Dendritic cell treated with granulocyte-macrophage colony-stimulating factor and Interleukin-4, amounts not matched to agents 40 ng/mL and 50 ng/mL, for 4 days (primary cell): ENCODE measurements at regions not wholly inside any gene's neighbourhood (a gene's known extent, or its start where the extent isn't known, plus 50 kb on each side); places are given as distances from the start of the nearest gene placed in this dataset.

Source experiments
- H3K27ac Mint-ChIP-seq: one replicate; pipeline ENCODE4 v1.8.0; 2022; ENCODE audit warnings: mild to moderate bottlenecking, mixed read lengths
- H3K27me3 Mint-ChIP-seq: one replicate; pipeline ENCODE4 v1.8.0; 2022; ENCODE audit warnings: mild to moderate bottlenecking, mixed read lengths
- H3K36me3 Mint-ChIP-seq: one replicate; pipeline ENCODE4 v1.8.0; 2022; ENCODE audit warnings: low read depth, mixed read lengths
- H3K4me1 Mint-ChIP-seq: one replicate; pipeline ENCODE4 v1.8.0; 2022; ENCODE audit warnings: low read depth, mixed read lengths
- H3K4me3 Mint-ChIP-seq: one replicate; pipeline ENCODE4 v1.8.0; 2022; ENCODE audit warnings: mild to moderate bottlenecking, moderate library complexity, mixed read lengths
- H3K9me3 Mint-ChIP-seq: one replicate; pipeline ENCODE4 v1.8.0; 2022; ENCODE audit warnings: mixed read lengths
- intact Hi-C: fragments of 100-400 bp; cut with micrococcal nuclease; formaldehyde crosslinking; loops from one replicate; pipeline ENCODE4 v1.15.0; 2022

DNA sequence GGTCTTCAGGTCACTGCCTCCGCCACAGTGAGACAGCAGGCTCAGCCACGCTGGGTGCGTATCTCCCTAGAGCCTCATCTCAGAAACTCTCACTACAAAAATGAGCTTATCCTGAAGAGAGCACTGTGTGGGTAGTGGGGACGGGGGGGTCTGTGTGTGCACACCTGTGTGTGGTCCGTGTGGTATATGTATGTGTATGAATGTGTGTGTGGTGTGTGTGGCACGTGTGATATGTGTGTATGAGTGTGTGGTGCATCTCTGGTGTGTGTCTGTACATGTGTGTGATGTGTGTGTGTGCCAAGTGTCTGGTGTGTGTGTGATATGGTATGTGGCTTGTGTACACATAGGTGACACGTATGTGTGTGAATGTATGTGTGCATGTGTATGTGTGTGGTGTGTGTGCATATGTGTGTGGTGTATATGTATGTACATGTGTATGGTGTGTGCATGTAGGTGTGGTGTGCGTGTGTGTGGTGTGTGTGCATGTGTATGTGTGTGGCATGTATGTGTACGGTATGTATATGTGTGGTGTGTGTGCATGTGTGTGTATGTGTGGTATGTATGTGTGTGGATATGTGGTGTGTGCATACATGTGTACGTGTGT, 332.2 kb downstream of the EIPR1 start:
- no peak overlapping the region for H3K27ac Mint-ChIP-seq
- intact Hi-C loops, result no loop called here
- no peaks in the 10 kb centered on the region for H3K36me3 Mint-ChIP-seq
- H3K4me3 Mint-ChIP-seq, result no peak overlapping the region
- no peaks in the 10 kb centered on the region for H3K4me1 Mint-ChIP-seq
- H3K27me3 Mint-ChIP-seq, result no peaks in the 10 kb centered on the region
- no peaks in the 10 kb centered on the region for H3K9me3 Mint-ChIP-seq

DNA sequence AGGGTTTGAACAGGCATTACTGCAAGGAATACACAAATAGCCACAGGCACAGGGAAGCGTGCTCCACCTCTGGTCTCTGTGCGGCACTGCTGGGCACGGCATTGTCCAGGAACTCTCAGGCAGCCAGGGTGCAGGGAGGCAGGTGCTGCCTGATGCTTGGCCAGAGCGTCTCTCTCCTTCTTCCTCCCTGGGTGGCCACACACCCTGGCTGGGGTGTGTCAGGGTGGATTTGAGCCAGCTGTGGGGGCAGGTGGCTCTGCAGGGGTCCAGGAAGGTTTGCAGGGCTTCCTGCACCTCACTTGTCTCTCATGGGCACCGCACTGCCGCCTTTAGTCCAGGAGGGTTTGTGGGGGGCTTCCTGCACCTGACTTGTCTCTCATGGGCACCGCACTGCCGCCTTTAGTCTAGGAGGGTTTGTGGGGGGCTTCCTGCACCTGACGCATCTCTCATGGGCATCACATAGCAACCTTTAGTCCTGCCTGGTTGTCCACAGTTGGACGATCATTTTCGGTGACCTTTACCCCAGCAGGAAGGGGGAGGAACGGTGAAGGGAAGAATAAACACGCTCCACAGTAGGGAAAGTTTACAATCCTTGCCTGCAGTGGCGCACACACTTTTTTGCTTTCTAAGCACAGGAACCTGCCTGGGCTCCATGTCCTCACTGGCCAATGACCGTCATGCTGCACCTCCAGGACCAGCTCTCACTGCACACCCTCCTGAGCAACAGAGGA, 332.9 kb downstream of the EIPR1 start:
- Mint-ChIP-seq H3K27me3 (no peaks in the 10 kb centered on the region), H3K9me3 (no peaks in the 10 kb centered on the region), H3K36me3 (no peaks in the 10 kb centered on the region), H3K27ac (no peak overlapping the region), H3K4me1 (no peaks in the 10 kb centered on the region), H3K4me3 (no peak overlapping the region)
- intact Hi-C loops, result no loop called here

DNA sequence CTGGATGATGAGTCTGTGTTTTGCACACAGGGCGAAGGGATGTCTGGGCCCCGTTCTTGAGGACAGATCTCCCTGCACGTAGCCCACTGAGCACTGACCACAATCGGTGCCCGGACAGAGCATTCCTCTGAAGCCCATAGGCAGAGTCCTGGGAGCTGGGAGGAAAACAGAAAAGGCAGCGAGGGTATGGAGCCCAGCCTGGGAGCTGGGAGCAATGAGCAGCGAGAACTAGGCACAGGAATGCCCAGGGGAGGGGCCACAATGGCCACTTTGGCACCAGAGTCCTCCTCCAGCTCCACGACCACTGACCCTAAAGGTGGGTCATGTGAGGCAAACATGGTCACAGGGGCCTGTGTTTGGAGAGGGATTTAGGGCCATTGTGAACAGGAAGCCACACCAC, 333.9 kb downstream of the EIPR1 start:
- no peaks in the 10 kb centered on the region for H3K4me1 Mint-ChIP-seq
- no peaks in the 10 kb centered on the region for H3K27me3 Mint-ChIP-seq
- peaks cover 2% of the 10 kb centered on the region for H3K9me3 Mint-ChIP-seq
- H3K36me3 Mint-ChIP-seq, result no peaks in the 10 kb centered on the region
- no peak overlapping the region for H3K4me3 Mint-ChIP-seq
- no peak overlapping the region for H3K27ac Mint-ChIP-seq
- intact Hi-C loops, result no loop called here

GRCh38 chr2:3042601-3043585, 334.7 kb downstream of the EIPR1 start:
- Mint-ChIP-seq H3K4me3 (no peak overlapping the region), H3K27ac (no peak overlapping the region), H3K27me3 (no peaks in the 10 kb centered on the region), H3K36me3 (no peaks in the 10 kb centered on the region), H3K9me3 (peaks cover 8% of the 10 kb centered on the region), H3K4me1 (no peaks in the 10 kb centered on the region)
- intact Hi-C loops, result no loop called here

DNA sequence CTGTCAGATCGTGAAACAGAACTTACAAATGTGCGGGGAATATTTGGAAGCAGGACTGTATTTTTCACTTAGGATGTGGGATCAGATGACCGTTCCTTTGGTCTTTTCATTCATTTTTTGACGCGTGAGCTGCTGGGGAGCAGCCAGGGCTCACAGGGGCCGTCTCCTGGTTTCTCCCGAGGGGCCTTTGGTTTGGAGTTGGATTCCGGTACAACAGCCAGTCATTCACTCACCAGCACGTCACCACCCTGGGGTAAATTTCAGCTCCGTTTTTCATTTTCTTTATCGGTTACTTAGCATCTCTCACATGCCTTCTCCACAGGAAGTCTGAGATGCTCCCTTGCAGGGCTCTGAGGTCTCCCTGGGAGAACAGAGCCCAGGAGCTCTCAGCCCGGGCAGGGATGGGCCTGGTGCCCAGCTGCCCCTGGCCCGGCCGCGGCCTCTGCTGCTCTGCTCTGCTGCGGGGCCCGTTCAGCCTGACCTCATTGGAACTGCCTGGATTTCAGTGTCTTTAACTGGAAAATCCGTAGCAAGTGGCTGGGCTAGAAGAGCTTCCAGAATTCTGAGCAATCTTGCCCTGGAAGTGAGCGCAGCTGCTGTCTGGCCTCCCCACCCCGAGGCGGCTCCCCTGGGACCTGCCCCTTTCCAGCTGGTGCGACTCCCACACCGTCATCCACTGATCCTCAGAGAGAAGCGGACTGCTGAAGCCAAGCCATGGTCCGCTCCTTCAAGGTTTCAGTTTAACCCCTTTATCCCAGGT, 335.6 kb downstream of the EIPR1 start:
- intact Hi-C loops, result no loop called here
- H3K27ac Mint-ChIP-seq, result no peak overlapping the region
- H3K27me3 Mint-ChIP-seq, result no peaks in the 10 kb centered on the region
- peaks cover 8% of the 10 kb centered on the region for H3K9me3 Mint-ChIP-seq
- H3K4me3 Mint-ChIP-seq, result no peak overlapping the region
- no peaks in the 10 kb centered on the region for H3K4me1 Mint-ChIP-seq
- H3K36me3 Mint-ChIP-seq, result no peaks in the 10 kb centered on the region

DNA sequence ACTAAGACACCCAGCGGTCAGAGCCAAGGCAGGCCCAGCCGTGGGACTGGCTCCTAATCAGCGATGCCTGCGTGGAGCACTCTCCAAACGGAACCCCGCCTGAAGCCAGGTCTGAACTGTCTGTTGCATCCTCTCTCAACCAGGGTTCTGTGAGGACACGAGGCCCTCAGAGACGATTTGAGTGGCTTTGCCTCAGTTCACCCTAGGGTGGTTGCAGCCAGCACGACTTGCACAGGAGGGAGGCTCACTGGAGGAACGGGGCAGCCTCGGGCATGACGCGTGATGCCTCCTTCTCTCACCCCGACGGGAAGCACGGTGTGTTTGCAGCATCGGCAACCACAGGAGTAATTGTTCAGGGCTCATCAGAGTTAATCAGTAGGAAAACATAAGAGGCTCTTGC, 336.4 kb downstream of the EIPR1 start:
- intact Hi-C loops, result no loop called here
- Mint-ChIP-seq H3K36me3 (no peaks in the 10 kb centered on the region), H3K27ac (no peak overlapping the region), H3K4me1 (no peaks in the 10 kb centered on the region), H3K4me3 (no peak overlapping the region), H3K27me3 (no peaks in the 10 kb centered on the region), H3K9me3 (peaks cover 8% of the 10 kb centered on the region)

DNA sequence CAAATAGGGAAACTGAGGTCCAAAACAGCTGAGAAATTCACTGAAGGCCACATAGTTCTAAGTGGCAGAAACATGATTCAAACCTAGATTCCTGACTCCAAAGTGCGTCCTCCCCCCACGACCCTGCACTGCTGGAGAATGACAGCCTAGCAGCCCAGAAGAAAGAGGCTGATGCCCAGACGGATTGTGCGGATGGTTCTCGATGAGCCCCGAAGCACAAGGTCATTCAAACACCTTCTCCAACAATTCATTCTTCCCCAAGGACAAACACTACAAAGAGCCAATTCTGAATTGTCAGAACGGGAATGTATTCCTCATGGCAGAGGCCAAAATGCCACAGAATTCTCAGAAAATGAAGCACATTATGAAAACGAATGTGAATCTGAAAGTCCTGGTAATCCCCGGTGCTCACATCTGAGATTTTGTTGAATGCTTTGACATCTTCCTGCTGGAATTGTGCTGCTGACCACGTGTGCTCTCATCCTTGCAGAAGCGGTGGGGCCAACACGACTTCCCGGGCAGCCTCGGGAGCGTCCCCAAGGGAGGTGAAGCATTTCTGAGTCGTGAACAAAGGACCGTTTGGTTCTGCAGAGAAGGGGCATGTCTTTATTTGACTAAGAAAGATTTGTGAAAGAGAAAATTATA, 337.0 kb downstream of the EIPR1 start:
- Mint-ChIP-seq H3K36me3 (no peaks in the 10 kb centered on the region), H3K27me3 (no peaks in the 10 kb centered on the region), H3K4me3 (no peak overlapping the region), H3K9me3 (peaks cover 8% of the 10 kb centered on the region), H3K27ac (no peak overlapping the region), H3K4me1 (no peaks in the 10 kb centered on the region)
- intact Hi-C loops, result no loop called here

- Mint-ChIP-seq H3K4me3 (no peak overlapping the region), H3K9me3 (peaks cover 8% of the 10 kb centered on the region), H3K27ac (no peak overlapping the region), H3K4me1 (no peaks in the 10 kb centered on the region), H3K27me3 (no peaks in the 10 kb centered on the region), H3K36me3 (no peaks in the 10 kb centered on the region)
- intact Hi-C loops, result no loop called here
Observed at GRCh38 chr2:3040066-3040428, 337.6 kb downstream of the EIPR1 start.

- Mint-ChIP-seq H3K9me3 (peaks cover 8% of the 10 kb centered on the region), H3K36me3 (no peaks in the 10 kb centered on the region), H3K4me3 (no peak overlapping the region), H3K27me3 (no peaks in the 10 kb centered on the region), H3K27ac (no peak overlapping the region), H3K4me1 (no peaks in the 10 kb centered on the region)
- intact Hi-C loops, result no loop called here
Observed at GRCh38 chr2:3039188-3040065, 338.2 kb downstream of the EIPR1 start.

DNA sequence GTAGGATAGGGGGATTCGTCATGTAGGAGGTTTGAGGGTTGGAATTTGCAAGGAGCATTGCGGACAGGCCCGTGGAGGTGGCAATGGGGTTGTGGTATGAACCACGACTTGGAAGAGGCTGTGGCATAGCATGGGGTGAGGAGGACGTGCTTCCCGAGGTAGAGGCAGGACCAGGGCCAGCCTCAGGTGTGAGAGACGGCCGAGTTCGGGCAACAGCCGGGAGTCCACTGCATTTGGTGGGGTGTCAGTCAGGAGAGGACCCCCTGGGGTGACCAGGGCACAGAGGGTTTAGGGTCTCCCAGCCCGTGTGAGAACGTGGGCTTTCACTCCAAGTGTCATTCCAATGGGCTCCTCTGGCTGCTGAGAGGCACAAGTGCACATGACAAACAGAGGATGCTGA, 339.0 kb downstream of the EIPR1 start:
- Mint-ChIP-seq H3K9me3 (peaks cover 8% of the 10 kb centered on the region), H3K36me3 (no peaks in the 10 kb centered on the region), H3K27ac (no peak overlapping the region), H3K4me1 (no peaks in the 10 kb centered on the region), H3K27me3 (no peaks in the 10 kb centered on the region), H3K4me3 (no peak overlapping the region)
- intact Hi-C loops, result no loop called here

GRCh38 chr2:3037196-3038194, 340.1 kb downstream of the EIPR1 start:
- no peaks in the 10 kb centered on the region for H3K4me1 Mint-ChIP-seq
- H3K4me3 Mint-ChIP-seq, result no peak overlapping the region
- H3K27me3 Mint-ChIP-seq, result no peaks in the 10 kb centered on the region
- intact Hi-C loops, result no loop called here
- H3K9me3 Mint-ChIP-seq, result peaks cover 8% of the 10 kb centered on the region
- no peak overlapping the region for H3K27ac Mint-ChIP-seq
- H3K36me3 Mint-ChIP-seq, result no peaks in the 10 kb centered on the region
